ENCODE measurements at regions not wholly inside any gene's neighbourhood (a gene's known extent, or its start where the extent isn't known, plus 50 kb on each side); places are given as distances from the start of the nearest gene placed in this dataset.

GRCh38 chr6:140581601-140582000 lies 1207.2 kb upstream of the CITED2 start:
- no peak for TF ChIP-seq CTCF (IDR thresholded peaks at IDR 0.05; ENCODE audit: low read length)
- TF ChIP-seq EZH2 (IDR thresholded peaks at IDR 0.05; ENCODE audit: borderline replicate concordance, low read length) = no peak
